ENCODE measurements at regions not wholly inside any gene's neighbourhood (a gene's known extent, or its start where the extent isn't known, plus 50 kb on each side); places are given as distances from the start of the nearest gene placed in this dataset.
A peak's percentile ranks its signal among the peaks of the same experiment; 100 is the strongest.

GRCh38 chr18:38539856-38540255 lies 974.3 kb upstream of the CELF4 start:
- Histone ChIP-seq H4K91ac (ENCODE audit: low read depth, low read length, poor library complexity) (no peak overlapping the region), H2BK12ac (ENCODE audit: low read length) (no peak overlapping the region), H3K4ac (ENCODE audit: low read length) (no peak overlapping the region), H3K36me3 (replicated peaks in 1 of 2; ENCODE audit: control insufficient read depth in 2 of 2, insufficient read depth in 2 of 2, low read length in 2 of 2) (no peaks in the 10 kb centered on the region), H2BK15ac (ENCODE audit: low read length) (no peak overlapping the region), H3K9me3 (replicated peaks in 1 of 2; ENCODE audit: control insufficient read depth in 2 of 2, insufficient read depth in 1 of 2, low read depth in 1 of 2, low read length in 2 of 2) (peaks cover 0 to 4% of the 10 kb centered on the region in 2 donors), H2BK5ac (ENCODE audit: low read length) (no peak overlapping the region), H3K4me1 (ENCODE audit: control insufficient read depth in 2 of 2, insufficient read depth in 1 of 2, low read depth in 1 of 2, low read length in 2 of 2) (no peaks in the 10 kb centered on the region), H2AFZ (ENCODE audit: low read length) (no peak overlapping the region), H3K4me2 (ENCODE audit: insufficient read depth, low read length, poor library complexity, severe bottlenecking) (no peak overlapping the region), H3K9ac (ENCODE audit: low read depth, low read length, poor library complexity) (no peak overlapping the region), H3K14ac (ENCODE audit: low read length) (no peak overlapping the region), H2AK5ac (ENCODE audit: low read depth, low read length) (no peak overlapping the region), H3K27ac (replicated peaks; ENCODE audit: low read length) (no peak overlapping the region), H3K18ac (ENCODE audit: low read length) (no peak overlapping the region), H3K23ac (ENCODE audit: low read depth, low read length, poor library complexity) (no peak overlapping the region), H3K4me3 (ENCODE audit: low read length in 2 of 2) (no peak overlapping the region), H4K8ac (ENCODE audit: low read depth, low read length) (no peak overlapping the region), H3K27me3 (ENCODE audit: control insufficient read depth in 3 of 3, insufficient read depth in 3 of 3, low read depth in 1 of 3, low read length in 3 of 3) (no peaks in the 10 kb centered on the region), H2BK120ac (ENCODE audit: low read depth, low read length) (no peak overlapping the region), H3K79me1 (ENCODE audit: low read depth, low read length) (no peaks in the 10 kb centered on the region)
- no peak for DNase-seq (ENCODE audit: low spot score)

- H3K4me1 ChIP-seq (ENCODE audit: control insufficient read depth in 2 of 2, insufficient read depth in 1 of 2, low read depth in 1 of 2, low read length in 2 of 2), result no peaks in the 10 kb centered on the region
- H3K9ac ChIP-seq (ENCODE audit: low read depth, low read length, poor library complexity), result no peak overlapping the region
- H2BK120ac ChIP-seq (ENCODE audit: low read depth, low read length), result no peak overlapping the region
- no peak overlapping the region for H4K8ac ChIP-seq (ENCODE audit: low read depth, low read length)
- no peak overlapping the region for H2BK5ac ChIP-seq (ENCODE audit: low read length)
- no peak overlapping the region for H2AK5ac ChIP-seq (ENCODE audit: low read depth, low read length)
- H3K23ac ChIP-seq (ENCODE audit: low read depth, low read length, poor library complexity), result no peak overlapping the region
- DNase-seq (ENCODE audit: low spot score), result peak; percentile 20
- H3K4ac ChIP-seq (ENCODE audit: low read length), result no peak overlapping the region
- no peak overlapping the region for H2BK12ac ChIP-seq (ENCODE audit: low read length)
- no peak overlapping the region for H3K27ac ChIP-seq (replicated peaks; ENCODE audit: low read length)
- no peak overlapping the region for H3K18ac ChIP-seq (ENCODE audit: low read length)
- no peak overlapping the region for H3K4me2 ChIP-seq (ENCODE audit: insufficient read depth, low read length, poor library complexity, severe bottlenecking)
- no peak overlapping the region for H3K14ac ChIP-seq (ENCODE audit: low read length)
- H3K79me1 ChIP-seq (ENCODE audit: low read depth, low read length), result no peaks in the 10 kb centered on the region
- H3K36me3 ChIP-seq (replicated peaks in 1 of 2; ENCODE audit: control insufficient read depth in 2 of 2, insufficient read depth in 2 of 2, low read length in 2 of 2), result no peaks in the 10 kb centered on the region
- H3K4me3 ChIP-seq (ENCODE audit: low read length in 2 of 2), result no peak overlapping the region
- H4K91ac ChIP-seq (ENCODE audit: low read depth, low read length, poor library complexity), result no peak overlapping the region
- H2AFZ ChIP-seq (ENCODE audit: low read length), result no peak overlapping the region
- no peak overlapping the region for H2BK15ac ChIP-seq (ENCODE audit: low read length)
- peaks cover 0 to 4% of the 10 kb centered on the region in 2 donors for H3K9me3 ChIP-seq (replicated peaks in 1 of 2; ENCODE audit: control insufficient read depth in 2 of 2, insufficient read depth in 1 of 2, low read depth in 1 of 2, low read length in 2 of 2)
- H3K27me3 ChIP-seq (ENCODE audit: control insufficient read depth in 3 of 3, insufficient read depth in 3 of 3, low read depth in 1 of 3, low read length in 3 of 3), result no peaks in the 10 kb centered on the region
Observed at GRCh38 chr18:38539371-38539770, 973.8 kb upstream of the CELF4 start.

GRCh38 chr18:38534073-38534472 lies 968.5 kb upstream of the CELF4 start:
- Histone ChIP-seq H2BK120ac (ENCODE audit: low read depth, low read length) (no peak overlapping the region), H3K36me3 (replicated peaks in 1 of 2; ENCODE audit: control insufficient read depth in 2 of 2, insufficient read depth in 2 of 2, low read length in 2 of 2) (no peaks in the 10 kb centered on the region), H2BK5ac (ENCODE audit: low read length) (no peak overlapping the region), H3K18ac (ENCODE audit: low read length) (no peak overlapping the region), H4K91ac (ENCODE audit: low read depth, low read length, poor library complexity) (no peak overlapping the region), H3K4me1 (ENCODE audit: control insufficient read depth in 2 of 2, insufficient read depth in 1 of 2, low read depth in 1 of 2, low read length in 2 of 2) (no peaks in the 10 kb centered on the region), H3K27me3 (ENCODE audit: control insufficient read depth in 3 of 3, insufficient read depth in 3 of 3, low read depth in 1 of 3, low read length in 3 of 3) (peaks cover 0 to 3% (median 0%) of the 10 kb centered on the region in 3 experiments), H2AFZ (ENCODE audit: low read length) (no peak overlapping the region), H3K79me1 (ENCODE audit: low read depth, low read length) (no peaks in the 10 kb centered on the region), H3K14ac (ENCODE audit: low read length) (no peak overlapping the region), H3K27ac (replicated peaks; ENCODE audit: low read length) (no peak overlapping the region), H3K4me2 (ENCODE audit: insufficient read depth, low read length, poor library complexity, severe bottlenecking) (no peak overlapping the region), H3K9ac (ENCODE audit: low read depth, low read length, poor library complexity) (no peak overlapping the region), H3K23ac (ENCODE audit: low read depth, low read length, poor library complexity) (no peak overlapping the region), H3K4me3 (ENCODE audit: low read length in 2 of 2) (no peak overlapping the region), H3K9me3 (replicated peaks in 1 of 2; ENCODE audit: control insufficient read depth in 2 of 2, insufficient read depth in 1 of 2, low read depth in 1 of 2, low read length in 2 of 2) (peaks cover 0 to 12% of the 10 kb centered on the region in 2 donors), H2AK5ac (ENCODE audit: low read depth, low read length) (no peak overlapping the region), H2BK12ac (ENCODE audit: low read length) (no peak overlapping the region), H2BK15ac (ENCODE audit: low read length) (no peak overlapping the region), H3K4ac (ENCODE audit: low read length) (no peak overlapping the region), H4K8ac (ENCODE audit: low read depth, low read length) (no peak overlapping the region)
- DNase-seq (ENCODE audit: low spot score), result no peak

GRCh38 chr18:38526922-38527321 lies 961.3 kb upstream of the CELF4 start:
- Histone ChIP-seq H3K4me3 (ENCODE audit: low read length in 2 of 2) (no peak overlapping the region), H3K9me3 (replicated peaks in 1 of 2; ENCODE audit: control insufficient read depth in 2 of 2, insufficient read depth in 1 of 2, low read depth in 1 of 2, low read length in 2 of 2) (no peaks in the 10 kb centered on the region), H2AK5ac (ENCODE audit: low read depth, low read length) (no peak overlapping the region), H3K4me2 (ENCODE audit: insufficient read depth, low read length, poor library complexity, severe bottlenecking) (no peak overlapping the region), H3K4me1 (ENCODE audit: control insufficient read depth in 2 of 2, insufficient read depth in 1 of 2, low read depth in 1 of 2, low read length in 2 of 2) (no peaks in the 10 kb centered on the region), H3K14ac (ENCODE audit: low read length) (no peak overlapping the region), H2AFZ (ENCODE audit: low read length) (no peak overlapping the region), H3K27ac (replicated peaks; ENCODE audit: low read length) (no peak overlapping the region), H2BK12ac (ENCODE audit: low read length) (no peak overlapping the region), H4K91ac (ENCODE audit: low read depth, low read length, poor library complexity) (no peak overlapping the region), H3K4ac (ENCODE audit: low read length) (no peak overlapping the region), H2BK120ac (ENCODE audit: low read depth, low read length) (no peak overlapping the region), H3K23ac (ENCODE audit: low read depth, low read length, poor library complexity) (no peak overlapping the region), H2BK15ac (ENCODE audit: low read length) (no peak overlapping the region), H2BK5ac (ENCODE audit: low read length) (no peak overlapping the region), H3K9ac (ENCODE audit: low read depth, low read length, poor library complexity) (no peak overlapping the region), H3K79me1 (ENCODE audit: low read depth, low read length) (no peaks in the 10 kb centered on the region), H3K36me3 (replicated peaks in 1 of 2; ENCODE audit: control insufficient read depth in 2 of 2, insufficient read depth in 2 of 2, low read length in 2 of 2) (no peaks in the 10 kb centered on the region), H3K27me3 (ENCODE audit: control insufficient read depth in 3 of 3, insufficient read depth in 3 of 3, low read depth in 1 of 3, low read length in 3 of 3) (no peaks in the 10 kb centered on the region), H3K18ac (ENCODE audit: low read length) (no peak overlapping the region), H4K8ac (ENCODE audit: low read depth, low read length) (no peak overlapping the region)
- DNase-seq (ENCODE audit: low spot score), result no peak

Data from neuronal stem cell (in vitro differentiated cells).